Skeletal muscle tissue (tissue), 3 donors: ENCODE measurements at regions not wholly inside any gene's neighbourhood (a gene's known extent, or its start where the extent isn't known, plus 50 kb on each side); places are given as distances from the start of the nearest gene placed in this dataset.

Source experiments
- H3K27ac ChIP-seq: one replicate; pipeline ENCODE4 v1.7.0; 2013; ENCODE audit warnings: mild to moderate bottlenecking, low read depth, low read length, inconsistent platforms
- H3K27me3 ChIP-seq, 3 donors: one replicate each; pipeline ENCODE4 v1.7.0; 2013; ENCODE audit warnings: low read length in 3 of 3; ENCODE audit not compliant: control insufficient read depth in 3 of 3, insufficient read depth in 3 of 3
- H3K36me3 ChIP-seq, 3 donors: one replicate each; pipeline ENCODE4 v1.7.0; 2013; ENCODE audit warnings: low read length in 3 of 3; ENCODE audit not compliant: control insufficient read depth in 3 of 3, insufficient read depth in 3 of 3
- H3K4me1 ChIP-seq, 3 donors: one replicate each; pipeline ENCODE4 v1.7.0; 2013; ENCODE audit warnings: low read length in 3 of 3, mild to moderate bottlenecking in 3 of 3; ENCODE audit not compliant: control insufficient read depth in 3 of 3, insufficient read depth in 3 of 3
- H3K4me3 ChIP-seq, 3 donors: one replicate each; pipeline ENCODE4 v1.7.0; 2013; ENCODE audit warnings: low read length in 3 of 3
- H3K9ac ChIP-seq, 3 donors: one replicate each; pipeline ENCODE4 v1.7.0; 2013; ENCODE audit warnings: low read length in 3 of 3, mild to moderate bottlenecking in 3 of 3, moderate library complexity in 2 of 3, low read depth in 1 of 3
- H3K9me3 ChIP-seq, 3 donors: one replicate each; pipeline ENCODE4 v1.7.0; 2013; ENCODE audit warnings: low read length in 3 of 3; ENCODE audit not compliant: control insufficient read depth in 3 of 3
- donor health status: Osteomylitis.

GRCh38 chr20:63100174-63100925 is 93.6 kb upstream of the BHLHE23 start:
- Histone ChIP-seq H3K27me3 (peaks cover 49 to 78% (median 61%) of the 10 kb centered on the region in 3 donors), H3K36me3 (no peaks in the 10 kb centered on the region), H3K27ac (no peak overlapping the region), H3K9ac (no peak overlapping the region), H3K4me1 (peaks cover 4 to 9% (median 7%) of the 10 kb centered on the region in 3 donors), H3K9me3 (no peaks in the 10 kb centered on the region), H3K4me3 (no peak overlapping the region)

- Histone ChIP-seq H3K36me3 (no peaks in the 10 kb centered on the region), H3K9me3 (no peaks in the 10 kb centered on the region), H3K27ac (no peak overlapping the region), H3K4me1 (peaks cover 4 to 9% (median 7%) of the 10 kb centered on the region in 3 donors), H3K27me3 (peaks cover 53 to 78% (median 65%) of the 10 kb centered on the region in 3 donors), H3K9ac (no peak overlapping the region), H3K4me3 (no peak overlapping the region)
These were observed 92.9 kb upstream of the BHLHE23 start for GRCh38 chr20:63099456-63100173.

- no peak overlapping the region for H3K27ac ChIP-seq
- H3K27me3 ChIP-seq = peaks cover 48 to 74% (median 60%) of the 10 kb centered on the region in 3 donors
- no peaks in the 10 kb centered on the region for H3K36me3 ChIP-seq
- no peaks in the 10 kb centered on the region for H3K9me3 ChIP-seq
- H3K4me1 ChIP-seq = peaks cover 4 to 9% (median 7%) of the 10 kb centered on the region in 3 donors
- no peak overlapping the region for H3K4me3 ChIP-seq
- H3K9ac ChIP-seq = no peak overlapping the region
These were observed 91.5 kb upstream of the BHLHE23 start for GRCh38 chr20:63098195-63098810.

GRCh38 chr20:63097336-63097831 is 90.6 kb upstream of the BHLHE23 start:
- Histone ChIP-seq H3K4me1 (peaks cover 4 to 8% (median 7%) of the 10 kb centered on the region in 3 donors), H3K9ac (no peak overlapping the region), H3K27ac (no peak overlapping the region), H3K27me3 (peaks cover 51 to 77% (median 64%) of the 10 kb centered on the region in 3 donors), H3K4me3 (no peak overlapping the region), H3K9me3 (no peaks in the 10 kb centered on the region), H3K36me3 (no peaks in the 10 kb centered on the region)

GRCh38 chr20:63096681-63097335 is 90.0 kb upstream of the BHLHE23 start:
- Histone ChIP-seq H3K27ac (no peak overlapping the region), H3K4me1 (peaks cover 0 to 3% (median 2%) of the 10 kb centered on the region in 3 donors), H3K4me3 (no peak overlapping the region), H3K9me3 (no peaks in the 10 kb centered on the region), H3K36me3 (no peaks in the 10 kb centered on the region), H3K27me3 (peaks cover 52 to 76% (median 62%) of the 10 kb centered on the region in 3 donors), H3K9ac (no peak overlapping the region)

- H3K27me3 ChIP-seq = peaks cover 54 to 74% (median 62%) of the 10 kb centered on the region in 3 donors
- H3K4me3 ChIP-seq = no peak overlapping the region
- H3K9ac ChIP-seq = no peak overlapping the region
- H3K4me1 ChIP-seq = no peaks in the 10 kb centered on the region
- no peak overlapping the region for H3K27ac ChIP-seq
- no peaks in the 10 kb centered on the region for H3K9me3 ChIP-seq
- no peaks in the 10 kb centered on the region for H3K36me3 ChIP-seq
These were observed 89.2 kb upstream of the BHLHE23 start for GRCh38 chr20:63095718-63096654.

GRCh38 chr20:63094767-63095499 is 88.2 kb upstream of the BHLHE23 start:
- Histone ChIP-seq H3K27ac (no peak overlapping the region), H3K27me3 (peaks cover 53 to 72% (median 62%) of the 10 kb centered on the region in 3 donors), H3K36me3 (no peaks in the 10 kb centered on the region), H3K4me1 (no peaks in the 10 kb centered on the region), H3K4me3 (no peak overlapping the region), H3K9ac (no peak overlapping the region), H3K9me3 (no peaks in the 10 kb centered on the region)

GRCh38 chr20:63093966-63094766 is 87.4 kb upstream of the BHLHE23 start:
- H3K4me3 ChIP-seq = no peak overlapping the region
- no peaks in the 10 kb centered on the region for H3K36me3 ChIP-seq
- no peaks in the 10 kb centered on the region for H3K4me1 ChIP-seq
- H3K9me3 ChIP-seq = no peaks in the 10 kb centered on the region
- no peak overlapping the region for H3K27ac ChIP-seq
- H3K27me3 ChIP-seq = peaks cover 51 to 72% (median 62%) of the 10 kb centered on the region in 3 donors
- H3K9ac ChIP-seq = no peak overlapping the region
